PC-3 (cell line): ENCODE measurements at regions not wholly inside any gene's neighbourhood (a gene's known extent, or its start where the extent isn't known, plus 50 kb on each side); places are given as distances from the start of the nearest gene placed in this dataset.
"Not testable (repeated sequence)": the region's sequence is repeated elsewhere in the genome, so short reads cannot be mapped to it uniquely, and the experiment has no call there.

Source experiments
- ATAC-seq: fragments of 200-7000 bp; cut with Tn5 transposase; 2 replicates; pipeline ENCODE4 v1.9.1; 2020; ENCODE audit warnings: mild to moderate bottlenecking, moderate library complexity
- BruUV-seq: library from RNA; stranded (reverse); fragments of 400-500 nt; replicated peaks from 2 replicates; lab custom pipeline; 2021; lab: Mats Ljungman, UMichigan
- CTCF ChIA-PET: fragments of 300-600 bp; sonication (Branson Sonifier 250); formaldehyde crosslinking; loops from one replicate; lab custom pipeline; 2022; ENCODE audit warnings: antibody characterized with exemption; lab: Charles Lee
- POLR2A ChIA-PET: fragments of 300-600 bp; sonication (Branson Sonifier 250); formaldehyde crosslinking; loops from one replicate; lab custom pipeline; 2022; ENCODE audit warnings: antibody characterized with exemption; ENCODE audit not compliant: unreplicated experiment; lab: Charles Lee
- DNase-seq: peaks from one replicate; pipeline ENCODE4 v3.0.0-alpha.2; 2015
- H2AFZ ChIP-seq: fragments of 300-600 bp; sonication (generic); 2 replicates; pipeline ENCODE4 v1.6.0; 2016; ENCODE audit warnings: antibody characterized with exemption, low read length
- H3F3A ChIP-seq: fragments of 300-600 bp; sonication (generic); one replicate; pipeline ENCODE4 v1.6.0; 2017; ENCODE audit warnings: antibody characterized with exemption, low read length, control low read depth, mild to moderate bottlenecking; ENCODE audit not compliant: unreplicated experiment
- H3K27ac ChIP-seq: fragments of 300-600 bp; sonication (generic); 2 replicates; pipeline ENCODE4 v1.5.1; 2016; ENCODE audit warnings: mild to moderate bottlenecking, low read length
- H3K27me3 ChIP-seq: fragments of 300-600 bp; sonication (generic); 2 replicates; pipeline ENCODE4 v1.6.1; 2016; ENCODE audit warnings: low read length, mixed read lengths
- H3K36me3 ChIP-seq: fragments of 300-600 bp; sonication (generic); 2 replicates; pipeline ENCODE4 v1.6.1; 2016; ENCODE audit warnings: low read depth, mixed run types, low read length, mixed read lengths
- H3K4me1 ChIP-seq: fragments of 300-600 bp; sonication (generic); 2 replicates; pipeline ENCODE4 v1.5.1; 2016; ENCODE audit warnings: low read length; ENCODE audit not compliant: insufficient read depth
- H3K4me2 ChIP-seq: fragments of 300-600 bp; sonication (generic); 2 replicates; pipeline ENCODE4 v1.6.0; 2016; ENCODE audit warnings: low read length
- H3K4me3 ChIP-seq: fragments of 300-600 bp; sonication (generic); 2 replicates; pipeline ENCODE4 v1.5.1; 2016; ENCODE audit warnings: mild to moderate bottlenecking, low read length, mixed read lengths
- H3K79me2 ChIP-seq: fragments of 300-600 bp; sonication (generic); 2 replicates; pipeline ENCODE4 v1.6.1; 2017; ENCODE audit warnings: low read length, mixed read lengths
- H3K9ac ChIP-seq: fragments of 300-600 bp; sonication (generic); 2 replicates; pipeline ENCODE4 v1.6.0; 2016; ENCODE audit warnings: mild to moderate bottlenecking, low read length
- H3K9me2 ChIP-seq: fragments of 300-600 bp; sonication (generic); replicated peaks from 2 replicates; pipeline ENCODE4 v1.6.1; 2016; ENCODE audit warnings: mixed run types, low read length, mixed read lengths
- H3K9me3 ChIP-seq: fragments of 300-600 bp; sonication (generic); 2 replicates; pipeline ENCODE4 v1.6.1; 2016; ENCODE audit warnings: low read length, mixed read lengths
- H4K20me1 ChIP-seq: fragments of 300-600 bp; sonication (generic); 2 replicates; pipeline ENCODE4 v1.6.1; 2016; ENCODE audit warnings: low read length, mixed read lengths
- EZH2 ChIP-seq: fragments of 300-600 bp; sonication (generic); IDR thresholded peaks from one replicate; pipeline ENCODE4 v1.6.1; 2017; ENCODE audit warnings: antibody characterized with exemption, mild to moderate bottlenecking, low read length; ENCODE audit not compliant: unreplicated experiment
- EZH2phosphoT487 ChIP-seq: fragments of 300-600 bp; sonication (generic); IDR thresholded peaks from 2 replicates; pipeline ENCODE4 v1.6.1; 2018; ENCODE audit warnings: mild to moderate bottlenecking, antibody characterized with exemption, low read length, borderline replicate concordance
- intact Hi-C: fragments of 100-400 bp; cut with micrococcal nuclease; formaldehyde crosslinking; loops from 2 replicates; pipeline ENCODE4 v1.9.0; 2023
- TF ChIP-seq, protein P1 (sequence below): fragments of 300-600 bp; sonication (generic); conservative IDR thresholded peaks from 2 replicates; pipeline ENCODE4 v1.5.1; 2017; ENCODE audit warnings: antibody characterized with exemption, low read depth, mild to moderate bottlenecking, low read length

- ATAC-seq (no peak), DNase-seq (no peak)
- H2AFZ ChIP-seq, result no peak overlapping the region
- no peak overlapping the region for H3K4me3 ChIP-seq
- no peak overlapping the region for H3K4me2 ChIP-seq
- H3K27me3 ChIP-seq, result no peaks in the 10 kb centered on the region
- intact Hi-C loops, result no loop called here
- no peaks in the 10 kb centered on the region for H3K9me2 ChIP-seq
- no peaks in the 10 kb centered on the region for H3K36me3 ChIP-seq
- H3K9ac ChIP-seq, result no peak overlapping the region
- H3F3A ChIP-seq, result no peaks in the 10 kb centered on the region
- H3K79me2 ChIP-seq, result no peaks in the 10 kb centered on the region
- no peak overlapping the region for H3K27ac ChIP-seq
- BruUV-seq, result no TSS peak
- ChIA-PET POLR2A (no interaction called here), CTCF (no interaction called here)
- H3K4me1 ChIP-seq, result no peaks in the 10 kb centered on the region
- H3K9me3 ChIP-seq, result peaks cover 35% of the 10 kb centered on the region
- TF ChIP-seq, protein P1, sequence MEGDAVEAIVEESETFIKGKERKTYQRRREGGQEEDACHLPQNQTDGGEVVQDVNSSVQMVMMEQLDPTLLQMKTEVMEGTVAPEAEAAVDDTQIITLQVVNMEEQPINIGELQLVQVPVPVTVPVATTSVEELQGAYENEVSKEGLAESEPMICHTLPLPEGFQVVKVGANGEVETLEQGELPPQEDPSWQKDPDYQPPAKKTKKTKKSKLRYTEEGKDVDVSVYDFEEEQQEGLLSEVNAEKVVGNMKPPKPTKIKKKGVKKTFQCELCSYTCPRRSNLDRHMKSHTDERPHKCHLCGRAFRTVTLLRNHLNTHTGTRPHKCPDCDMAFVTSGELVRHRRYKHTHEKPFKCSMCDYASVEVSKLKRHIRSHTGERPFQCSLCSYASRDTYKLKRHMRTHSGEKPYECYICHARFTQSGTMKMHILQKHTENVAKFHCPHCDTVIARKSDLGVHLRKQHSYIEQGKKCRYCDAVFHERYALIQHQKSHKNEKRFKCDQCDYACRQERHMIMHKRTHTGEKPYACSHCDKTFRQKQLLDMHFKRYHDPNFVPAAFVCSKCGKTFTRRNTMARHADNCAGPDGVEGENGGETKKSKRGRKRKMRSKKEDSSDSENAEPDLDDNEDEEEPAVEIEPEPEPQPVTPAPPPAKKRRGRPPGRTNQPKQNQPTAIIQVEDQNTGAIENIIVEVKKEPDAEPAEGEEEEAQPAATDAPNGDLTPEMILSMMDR, result no peak
- TF ChIP-seq EZH2phosphoT487 (no peak), EZH2 (no peak)
- H4K20me1 ChIP-seq, result no peaks in the 10 kb centered on the region
Observed at GRCh38 chr19:20388706-20389225, 176.8 kb downstream of the ZNF737 start.

GRCh38 chr19:20385061-20385460 is 180.5 kb downstream of the ZNF737 start:
- ATAC-seq, result no peak
- H3K27ac ChIP-seq, result no peak overlapping the region
- H3F3A ChIP-seq, result no peaks in the 10 kb centered on the region
- no peak overlapping the region for H2AFZ ChIP-seq
- no peaks in the 10 kb centered on the region for H3K9me2 ChIP-seq
- DNase-seq, result no peak
- POLR2A ChIA-PET, result no interaction called here
- no peaks in the 10 kb centered on the region for H3K27me3 ChIP-seq
- peaks cover 22% of the 10 kb centered on the region; the same call in 1 of the 2 replicates for H3K9me3 ChIP-seq
- intact Hi-C loops, result no loop called here
- no peak for TF ChIP-seq EZH2phosphoT487
- TF ChIP-seq, protein P1, result no peak
- no peak overlapping the region for H3K4me3 ChIP-seq
- H3K4me1 ChIP-seq, result no peaks in the 10 kb centered on the region
- CTCF ChIA-PET, result no interaction called here
- H3K4me2 ChIP-seq, result no peak overlapping the region
- BruUV-seq, result no TSS peak
- no peaks in the 10 kb centered on the region for H3K79me2 ChIP-seq
- no peak overlapping the region for H3K9ac ChIP-seq
- H4K20me1 ChIP-seq, result no peaks in the 10 kb centered on the region
- no peaks in the 10 kb centered on the region for H3K36me3 ChIP-seq

- no TSS peak for BruUV-seq
- ATAC-seq, result no peak
- intact Hi-C loops, result no loop called here
- H3K4me3 ChIP-seq, result no peak overlapping the region
- peaks cover 10% of the 10 kb centered on the region; the same call in 1 of the 2 replicates for H3K9me3 ChIP-seq
- H3K27me3 ChIP-seq, result no peaks in the 10 kb centered on the region
- H2AFZ ChIP-seq, result no peak overlapping the region
- TF ChIP-seq, protein P1, result no peak
- TF ChIP-seq EZH2phosphoT487 (no peak), EZH2 (no peak)
- ChIA-PET POLR2A (no interaction called here), CTCF (no interaction called here)
- H3K9me2 ChIP-seq, result no peaks in the 10 kb centered on the region
- no peak overlapping the region for H3K9ac ChIP-seq
- DNase-seq, result no peak
- no peaks in the 10 kb centered on the region for H3K4me1 ChIP-seq
- no peaks in the 10 kb centered on the region for H4K20me1 ChIP-seq
- H3K27ac ChIP-seq, result no peak overlapping the region
- H3K4me2 ChIP-seq, result no peak overlapping the region
- no peaks in the 10 kb centered on the region for H3F3A ChIP-seq
- H3K79me2 ChIP-seq, result no peaks in the 10 kb centered on the region
- H3K36me3 ChIP-seq, result no peaks in the 10 kb centered on the region
Observed at GRCh38 chr19:20371911-20372310, 193.7 kb downstream of the ZNF737 start.

DNA sequence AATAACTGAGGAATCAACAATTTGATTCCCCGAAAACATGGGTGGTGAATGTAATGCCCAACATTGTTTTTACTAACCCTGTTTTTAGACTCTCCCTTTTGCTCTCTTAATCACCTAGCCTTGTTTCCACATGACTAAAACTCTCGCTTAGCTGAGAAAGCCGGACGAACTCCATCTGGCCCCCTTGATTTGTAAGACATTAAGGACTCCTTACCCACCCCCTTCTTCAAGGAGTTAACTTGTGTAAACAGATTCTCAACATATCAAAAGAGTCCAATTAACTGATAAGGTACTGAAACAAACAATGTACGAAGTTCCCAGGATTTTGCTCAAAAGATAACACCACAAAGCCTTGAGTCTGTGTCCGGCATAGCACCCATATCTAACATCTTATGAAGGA is 194.3 kb downstream of the ZNF737 start:
- H3K79me2 ChIP-seq, DNase-seq, H3K27ac ChIP-seq, H3F3A ChIP-seq, H4K20me1 ChIP-seq, BruUV-seq, H3K4me1 ChIP-seq, H3K9ac ChIP-seq, intact Hi-C loops, H3K36me3 ChIP-seq, ATAC-seq, H3K27me3 ChIP-seq, POLR2A ChIA-PET, H3K4me3 ChIP-seq, H3K4me2 ChIP-seq, H3K9me3 ChIP-seq, H2AFZ ChIP-seq, H3K9me2 ChIP-seq, CTCF ChIA-PET: not testable (repeated sequence)
